Myocyte (in vitro differentiated cells): ENCODE measurements at regions not wholly inside any gene's neighbourhood (a gene's known extent, or its start where the extent isn't known, plus 50 kb on each side); places are given as distances from the start of the nearest gene placed in this dataset.

Source experiments
- DNase-seq: peaks from one replicate; pipeline ENCODE4 v3.0.0-alpha.2; 2012; ENCODE audit warnings: low read depth

GRCh38 chr6:6886171-6886885 is 221.4 kb upstream of the RREB1 start:
- DNase-seq = no peak

GRCh38 chr6:6886886-6887285 is 220.9 kb upstream of the RREB1 start:
- no peak for DNase-seq

- no peak for DNase-seq
Measured at GRCh38 chr6:6889601-6890000, 218.2 kb upstream of the RREB1 start.

GRCh38 chr6:6890400-6890858 is 217.3 kb upstream of the RREB1 start:
- no peak for DNase-seq

- no peak for DNase-seq
Measured at GRCh38 chr6:6891125-6891721, 216.5 kb upstream of the RREB1 start.

GRCh38 chr6:6891949-6892461 is 215.8 kb upstream of the RREB1 start:
- DNase-seq = no peak

- peak; percentile 36 for DNase-seq
Measured at GRCh38 chr6:6892744-6893583, 214.8 kb upstream of the RREB1 start.

GRCh38 chr6:6893701-6894100 is 214.1 kb upstream of the RREB1 start:
- no peak for DNase-seq

GRCh38 chr6:6895929-6896328 is 211.8 kb upstream of the RREB1 start:
- no peak for DNase-seq

GRCh38 chr6:6897140-6897539 is 210.6 kb upstream of the RREB1 start:
- DNase-seq = no peak

- no peak for DNase-seq
Measured at GRCh38 chr6:6900569-6901204, 207.1 kb upstream of the RREB1 start.

GRCh38 chr6:6901205-6901719 is 206.5 kb upstream of the RREB1 start:
- no peak for DNase-seq

GRCh38 chr6:6901945-6902344 is 205.8 kb upstream of the RREB1 start:
- DNase-seq = no peak

- no peak for DNase-seq
Measured at GRCh38 chr6:6905961-6906518, 201.7 kb upstream of the RREB1 start.

GRCh38 chr6:6906570-6907213 is 201.1 kb upstream of the RREB1 start:
- no peak for DNase-seq

- DNase-seq = no peak
Measured at GRCh38 chr6:6907286-6907685, 200.5 kb upstream of the RREB1 start.

GRCh38 chr6:6908121-6908520 is 199.6 kb upstream of the RREB1 start:
- DNase-seq = no peak

- no peak for DNase-seq
Measured at GRCh38 chr6:6909111-6909510, 198.7 kb upstream of the RREB1 start.

GRCh38 chr6:6910734-6911295 is 196.9 kb upstream of the RREB1 start:
- DNase-seq = no peak

GRCh38 chr6:6911391-6911790 is 196.4 kb upstream of the RREB1 start:
- DNase-seq = no peak
